ENCODE measurements at regions not wholly inside any gene's neighbourhood (a gene's known extent, or its start where the extent isn't known, plus 50 kb on each side); places are given as distances from the start of the nearest gene placed in this dataset.

GRCh38 chr12:130044991-130045621, 117.2 kb upstream of the FZD10 start:
- no peak for TF ChIP-seq CTCF (conservative IDR thresholded peaks at IDR 0.05 in 1 of 2, IDR thresholded peaks at IDR 0.05 in 1 of 2; ENCODE audit: extremely low read depth in 1 of 2, insufficient read depth in 1 of 2, low read depth in 1 of 2, low read length in 2 of 2)
- no peak for TF ChIP-seq EZH2 (IDR thresholded peaks at IDR 0.05; ENCODE audit: borderline replicate concordance, low read length)
